Fibroblast of pulmonary artery (primary cell): ENCODE measurements at regions not wholly inside any gene's neighbourhood (a gene's known extent, or its start where the extent isn't known, plus 50 kb on each side); places are given as distances from the start of the nearest gene placed in this dataset.
A peak's percentile ranks its signal among the peaks of the same experiment; 100 is the strongest.

Experiments used
- DNase-seq: peaks from one replicate; pipeline ENCODE4 v3.0.0-alpha.2; 2010; ENCODE audit warnings: low read depth
- H3K4me3 ChIP-seq: replicated peaks from 2 replicates; pipeline ENCODE4 v1.5.1; 2011; ENCODE audit warnings: low read depth, mild to moderate bottlenecking, control low read depth, low read length, moderate library complexity
- CTCF ChIP-seq: IDR thresholded peaks from 2 replicates; pipeline ENCODE4 v1.5.1; 2011; ENCODE audit warnings: mild to moderate bottlenecking, control low read depth, low read length, inconsistent platforms; ENCODE audit errors: missing control alignments

- TF ChIP-seq CTCF = no peak
- H3K4me3 ChIP-seq = no peak overlapping the region
- no peak for DNase-seq
Observed at GRCh38 chr2:236346366-236346765, 82.2 kb upstream of the ASB18 start.

- no peak for DNase-seq
- H3K4me3 ChIP-seq = no peak overlapping the region
- TF ChIP-seq CTCF = no peak
Observed at GRCh38 chr2:236348279-236348678, 84.1 kb upstream of the ASB18 start.

- H3K4me3 ChIP-seq = no peak overlapping the region
- DNase-seq = no peak
- TF ChIP-seq CTCF = no peak
Observed at GRCh38 chr2:236348976-236349375, 84.8 kb upstream of the ASB18 start.

GRCh38 chr2:236350426-236350825 is 86.2 kb upstream of the ASB18 start:
- DNase-seq = no peak
- TF ChIP-seq CTCF = no peak
- H3K4me3 ChIP-seq = no peak overlapping the region

- DNase-seq = no peak
- no peak for TF ChIP-seq CTCF
- no peak overlapping the region for H3K4me3 ChIP-seq
Observed at GRCh38 chr2:236351966-236352525, 87.8 kb upstream of the ASB18 start.

GRCh38 chr2:236352761-236353593 is 88.8 kb upstream of the ASB18 start:
- peak; percentile 48 for DNase-seq

More at GRCh38 chr2:236352761-236353593, 88.8 kb upstream of the ASB18 start:
- no peak overlapping the region for H3K4me3 ChIP-seq
- TF ChIP-seq CTCF = peak; percentile 86
